ENCODE measurements at regions not wholly inside any gene's neighbourhood (a gene's known extent, or its start where the extent isn't known, plus 50 kb on each side); places are given as distances from the start of the nearest gene placed in this dataset.

Small RNA genes in the stretch of these regions (small RNA-seq; reads per million reads assigned to genes)
- gene RPS21P8, result 0 reads per million in 4 donors

All from gastroesophageal sphincter (tissue), 4 donors.